Transverse colon (tissue), 4 donors: ENCODE measurements at regions not wholly inside any gene's neighbourhood (a gene's known extent, or its start where the extent isn't known, plus 50 kb on each side); places are given as distances from the start of the nearest gene placed in this dataset.

ENCODE experiments used
- DNase-seq: peaks from one replicate; pipeline ENCODE4 v3.0.0-alpha.2; 2019
- H3K27ac ChIP-seq, 4 donors: fragments of 200-600 bp; sonication (generic); 2 replicates each; pipeline ENCODE4 v1.5.1; 2016 to 2018; ENCODE audit warnings: inconsistent platforms in 4 of 4
- H3K27me3 ChIP-seq: fragments of 200-600 bp; sonication (generic); 2 replicates; pipeline ENCODE4 v1.5.1; 2017; ENCODE audit warnings: inconsistent platforms
- H3K36me3 ChIP-seq, 4 donors: fragments of 200-600 bp; sonication (generic); 2 replicates each; pipeline ENCODE4 v1.5.1; 2017 to 2019; ENCODE audit warnings: inconsistent platforms in 4 of 4
- H3K4me1 ChIP-seq, 4 donors: fragments of 200-600 bp; sonication (generic); 2 replicates each; pipeline ENCODE4 v1.5.1; 2017 to 2020; ENCODE audit warnings: inconsistent platforms in 4 of 4
- H3K4me3 ChIP-seq, 4 donors: fragments of 200-600 bp; sonication (generic); 1 replicate in 1 of 4; 2 replicates in 3 of 4; pipeline versions ENCODE4 v1.5.1 to v1.6.1; 2017 to 2019; ENCODE audit warnings: inconsistent platforms in 4 of 4
- H3K9me3 ChIP-seq, 2 donors: fragments of 200-600 bp; sonication (generic); 2 replicates each; pipeline ENCODE4 v1.5.1; 2017 to 2019; ENCODE audit warnings: inconsistent platforms in 2 of 2
- EP300 ChIP-seq: sonication (generic); formaldehyde crosslinking; IDR thresholded peaks from one replicate; pipeline ENCODE4 v1.6.1; 2017; ENCODE audit warnings: antibody characterized with exemption, low read depth
- POLR2A ChIP-seq: fragments of 450-650 bp; IDR thresholded peaks from one replicate; pipeline ENCODE4 v1.6.1; 2016; ENCODE audit warnings: antibody characterized with exemption, mild to moderate bottlenecking, moderate library complexity
- POLR2AphosphoS5 ChIP-seq, 3 donors: sonication (generic); formaldehyde crosslinking; IDR thresholded peaks; one replicate each; pipeline ENCODE4 v1.6.1; 2016; ENCODE audit warnings: antibody characterized with exemption in 3 of 3
- WGBS, 2 donors: methylation state at CpG; one replicate each; pipeline ENCODE4 v1.1.5; 2018; ENCODE audit warnings: low coverage in 1 of 2; 5-methylcytosine and 5-hydroxymethylcytosine counted together
- in situ Hi-C, 4 donors: fragments of 200-750 bp; cut with MboI; loops; one replicate each; pipeline versions ENCODE4 v1.15.0 to v1.15.1; 2017; ENCODE audit warnings: low sequenced_read_pairs in 3 of 4, low pct_ligation_motif_present in 1 of 4, low pct_unique_long_range_greater_than_20kb in 1 of 4
- intact Hi-C: fragments of 100-400 bp; cut with DNase I; formaldehyde crosslinking; loops from one replicate; pipeline ENCODE4 v1.15.1; 2023; ENCODE audit warnings: low total_unique reads
- TF ChIP-seq, protein P1 (sequence below), 5 experiments: fragments of 200-600 bp in 3 of 5; fragments of 450-650 bp in 2 of 5; sonication (generic) in 3 of 5; IDR thresholded peaks; 1 replicate in 2 of 5; 2 replicates in 3 of 5; pipeline ENCODE4 v1.5.1; 2016 to 2017; ENCODE audit warnings: antibody characterized with exemption in 5 of 5, inconsistent platforms in 3 of 5, mild to moderate bottlenecking in 2 of 5, moderate library complexity in 1 of 5

DNA sequence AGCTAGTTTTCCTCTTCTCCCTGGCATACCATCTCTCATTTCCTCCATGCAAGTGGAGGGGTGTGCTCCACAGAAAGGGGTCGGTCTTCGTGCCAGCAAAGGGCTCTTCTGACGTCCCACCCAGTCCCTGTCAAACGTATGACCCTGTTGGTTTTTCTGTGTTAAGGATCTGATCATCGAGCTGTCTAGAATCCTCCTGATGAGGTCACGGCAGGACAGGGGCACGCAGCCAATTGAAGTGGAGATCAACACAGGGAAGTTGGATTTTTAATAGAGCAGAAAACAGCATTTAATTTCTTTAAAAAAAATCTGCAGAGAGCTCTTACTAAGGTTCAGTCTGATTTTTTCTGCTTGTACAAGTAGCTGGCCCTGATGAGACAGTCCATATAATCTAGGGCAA, 339.4 kb downstream of the TEX29 start:
- Histone ChIP-seq H3K4me3 (no peak overlapping the region), H3K9me3 (no peaks in the 10 kb centered on the region), H3K27me3 (no peaks in the 10 kb centered on the region), H3K4me1 (no peaks in the 10 kb centered on the region), H3K36me3 (no peaks in the 10 kb centered on the region), H3K27ac (no peak overlapping the region)
- no peak for TF ChIP-seq POLR2AphosphoS5 (IDR thresholded peaks at IDR 0.05)
- TF ChIP-seq EP300, result no peak
- TF ChIP-seq, protein P1, sequence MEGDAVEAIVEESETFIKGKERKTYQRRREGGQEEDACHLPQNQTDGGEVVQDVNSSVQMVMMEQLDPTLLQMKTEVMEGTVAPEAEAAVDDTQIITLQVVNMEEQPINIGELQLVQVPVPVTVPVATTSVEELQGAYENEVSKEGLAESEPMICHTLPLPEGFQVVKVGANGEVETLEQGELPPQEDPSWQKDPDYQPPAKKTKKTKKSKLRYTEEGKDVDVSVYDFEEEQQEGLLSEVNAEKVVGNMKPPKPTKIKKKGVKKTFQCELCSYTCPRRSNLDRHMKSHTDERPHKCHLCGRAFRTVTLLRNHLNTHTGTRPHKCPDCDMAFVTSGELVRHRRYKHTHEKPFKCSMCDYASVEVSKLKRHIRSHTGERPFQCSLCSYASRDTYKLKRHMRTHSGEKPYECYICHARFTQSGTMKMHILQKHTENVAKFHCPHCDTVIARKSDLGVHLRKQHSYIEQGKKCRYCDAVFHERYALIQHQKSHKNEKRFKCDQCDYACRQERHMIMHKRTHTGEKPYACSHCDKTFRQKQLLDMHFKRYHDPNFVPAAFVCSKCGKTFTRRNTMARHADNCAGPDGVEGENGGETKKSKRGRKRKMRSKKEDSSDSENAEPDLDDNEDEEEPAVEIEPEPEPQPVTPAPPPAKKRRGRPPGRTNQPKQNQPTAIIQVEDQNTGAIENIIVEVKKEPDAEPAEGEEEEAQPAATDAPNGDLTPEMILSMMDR (IDR thresholded peaks at IDR 0.05), result no peak
- no peak for TF ChIP-seq POLR2A
- intact Hi-C loops, result no loop called here
- no peak for DNase-seq
- WGBS, 2 donors, result 52 to 77% methylated on average over 4 to 7 of the region's 7 CpGs
- in situ Hi-C loops, result no loop called here

DNA sequence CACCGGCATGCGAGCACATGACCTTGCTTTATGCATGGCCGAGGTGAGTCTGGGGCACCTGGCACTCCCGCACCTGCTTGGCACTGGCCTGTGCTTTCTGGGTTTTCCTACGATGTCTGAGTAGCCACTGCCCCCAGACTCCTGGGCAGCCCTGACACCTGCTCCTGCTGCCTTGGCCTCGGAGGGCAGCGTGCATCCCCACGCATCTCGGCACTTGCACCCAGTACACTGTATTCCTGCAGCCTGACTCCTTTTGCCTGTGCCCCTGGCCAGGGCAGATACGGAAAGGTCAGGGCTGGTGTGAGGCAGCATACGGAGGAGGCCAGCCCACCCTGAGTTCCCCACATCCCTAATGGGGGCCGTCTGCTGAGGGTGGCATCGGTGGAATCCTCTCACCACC, 340.6 kb downstream of the TEX29 start:
- WGBS, 2 donors, result 80 to 85% methylated on average over 4 to 13 of the region's 13 CpGs
- intact Hi-C loops, result no loop called here
- no peak overlapping the region for H3K27ac ChIP-seq
- no peaks in the 10 kb centered on the region for H3K36me3 ChIP-seq
- no peaks in the 10 kb centered on the region for H3K9me3 ChIP-seq
- H3K4me3 ChIP-seq, result no peak overlapping the region
- TF ChIP-seq EP300 (no peak), POLR2A (no peak), POLR2AphosphoS5 (IDR thresholded peaks at IDR 0.05) (no peak)
- TF ChIP-seq, protein P1 (IDR thresholded peaks at IDR 0.05), result no peak
- no peaks in the 10 kb centered on the region for H3K4me1 ChIP-seq
- no peaks in the 10 kb centered on the region for H3K27me3 ChIP-seq
- in situ Hi-C loops, result no loop called here
- DNase-seq, result no peak

DNA sequence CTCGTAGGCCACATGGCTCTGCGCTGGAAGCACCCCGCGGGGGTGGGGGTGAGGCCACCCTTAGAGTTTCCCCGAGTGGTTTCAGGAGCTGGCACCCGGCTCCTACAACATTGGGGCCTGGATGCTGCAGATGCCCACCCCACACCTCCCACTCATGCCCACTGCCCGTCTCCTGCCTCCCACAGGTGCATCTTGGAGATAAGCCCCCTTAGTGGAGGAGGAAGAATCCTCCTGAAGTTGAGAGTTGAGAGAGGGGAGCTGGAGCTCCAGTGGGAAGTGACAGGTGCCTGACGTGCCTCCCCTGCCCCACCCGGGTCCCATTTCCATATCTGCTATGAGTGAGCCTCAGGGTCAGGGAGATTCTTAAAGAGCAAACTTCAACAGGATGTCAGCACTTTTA, 341.3 kb downstream of the TEX29 start:
- H3K4me1 ChIP-seq, result no peaks in the 10 kb centered on the region
- in situ Hi-C loops, result no loop called here

DNA sequence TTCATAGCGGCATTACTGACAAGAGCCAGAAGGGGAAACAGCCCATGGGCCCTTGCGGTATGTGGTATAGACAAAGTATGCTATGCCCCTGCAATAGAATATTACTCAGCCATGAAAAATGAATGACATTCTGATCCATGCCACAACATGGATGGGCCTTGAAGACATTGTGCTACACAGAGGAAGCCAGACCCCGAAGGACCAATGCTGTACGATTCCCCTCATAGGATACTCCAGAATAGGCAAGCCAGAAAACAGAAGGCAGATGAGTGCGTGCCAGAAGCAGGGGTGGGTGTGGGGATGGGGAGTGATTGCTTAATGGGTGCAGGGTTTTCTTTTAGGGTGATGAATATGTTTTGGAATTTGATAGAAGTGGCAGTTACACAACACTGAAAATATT, 342.0 kb downstream of the TEX29 start:
- TF ChIP-seq POLR2AphosphoS5 (IDR thresholded peaks at IDR 0.05) (no peak), POLR2A (no peak), EP300 (no peak)
- TF ChIP-seq, protein P1 (IDR thresholded peaks at IDR 0.05), result no peak
- H3K36me3 ChIP-seq, result no peaks in the 10 kb centered on the region
- 89% methylated on average over 5 of the region's 5 CpGs; no CpG with 5 or more reads in 1 of the 2 donors for WGBS, 2 donors
- in situ Hi-C loops (no loop called here), intact Hi-C loops (no loop called here)
- H3K27ac ChIP-seq, result no peak overlapping the region
- DNase-seq, result no peak
- no peak overlapping the region for H3K4me3 ChIP-seq
- H3K4me1 ChIP-seq, result no peaks in the 10 kb centered on the region
- H3K9me3 ChIP-seq, result no peaks in the 10 kb centered on the region
- H3K27me3 ChIP-seq, result no peaks in the 10 kb centered on the region

More for the DNA sequence above, 341.3 kb downstream of the TEX29 start:
- DNase-seq, result no peak
- H3K36me3 ChIP-seq, result no peaks in the 10 kb centered on the region
- H3K27me3 ChIP-seq, result no peaks in the 10 kb centered on the region
- no peak overlapping the region for H3K4me3 ChIP-seq
- no peak overlapping the region for H3K27ac ChIP-seq
- TF ChIP-seq, protein P1 (IDR thresholded peaks at IDR 0.05), result no peak
- no peak for TF ChIP-seq EP300
- H3K9me3 ChIP-seq, result no peaks in the 10 kb centered on the region
- intact Hi-C loops, result no loop called here
- WGBS, 2 donors, result 89% methylated on average over 9 of the region's 9 CpGs; no CpG with 5 or more reads in 1 of the 2 donors
